GM18870 (cell line): ENCODE measurements at regions not wholly inside any gene's neighbourhood (a gene's known extent, or its start where the extent isn't known, plus 50 kb on each side); places are given as distances from the start of the nearest gene placed in this dataset.

Source experiments
- ATAC-seq: cut with Tn5 transposase; IDR thresholded peaks from one replicate; pipeline ENCODE4 v1.9.1; 2021; ENCODE audit warnings: moderate library complexity; ENCODE audit not compliant: unreplicated experiment

GRCh38 chr14:38904959-38905358, 198.1 kb downstream of the SEC23A start:
- ATAC-seq, result no peak

- no peak for ATAC-seq
These were observed 201.2 kb downstream of the SEC23A start for GRCh38 chr14:38901791-38902190.

- no peak for ATAC-seq
These were observed 202.1 kb downstream of the SEC23A start for GRCh38 chr14:38900887-38901286.

GRCh38 chr14:38887696-38888095, 215.3 kb downstream of the SEC23A start:
- ATAC-seq, result no peak

GRCh38 chr14:38884109-38884508, 218.9 kb downstream of the SEC23A start:
- ATAC-seq, result no peak

- no peak for ATAC-seq
These were observed 219.9 kb downstream of the SEC23A start for GRCh38 chr14:38883127-38883526.

- no peak for ATAC-seq
These were observed 220.5 kb downstream of the SEC23A start for GRCh38 chr14:38882533-38882932.

- ATAC-seq, result no peak
These were observed 222.2 kb downstream of the SEC23A start for GRCh38 chr14:38880643-38881524.

- ATAC-seq, result no peak
These were observed 225.2 kb downstream of the SEC23A start for GRCh38 chr14:38877744-38878388.

- no peak for ATAC-seq
These were observed 228.3 kb downstream of the SEC23A start for GRCh38 chr14:38874721-38875120.

- ATAC-seq, result no peak
These were observed 229.0 kb downstream of the SEC23A start for GRCh38 chr14:38873941-38874612.

- no peak for ATAC-seq
These were observed 232.7 kb downstream of the SEC23A start for GRCh38 chr14:38870296-38870836.

- ATAC-seq, result no peak
These were observed 234.4 kb downstream of the SEC23A start for GRCh38 chr14:38868399-38869290.

GRCh38 chr14:38867561-38868150, 235.4 kb downstream of the SEC23A start:
- ATAC-seq, result peak; percentile 94

GRCh38 chr14:38866461-38866860, 236.6 kb downstream of the SEC23A start:
- no peak for ATAC-seq

GRCh38 chr14:38862366-38862765, 240.7 kb downstream of the SEC23A start:
- no peak for ATAC-seq

- ATAC-seq, result no peak
These were observed 242.5 kb downstream of the SEC23A start for GRCh38 chr14:38860530-38860929.

- no peak for ATAC-seq
These were observed 246.2 kb downstream of the SEC23A start for GRCh38 chr14:38856798-38857197.

GRCh38 chr14:38855513-38855912, 247.5 kb downstream of the SEC23A start:
- ATAC-seq, result no peak

- no peak for ATAC-seq
These were observed 251.9 kb downstream of the SEC23A start for GRCh38 chr14:38851111-38851510.
